ENCODE measurements at regions not wholly inside any gene's neighbourhood (a gene's known extent, or its start where the extent isn't known, plus 50 kb on each side); places are given as distances from the start of the nearest gene placed in this dataset.

DNA sequence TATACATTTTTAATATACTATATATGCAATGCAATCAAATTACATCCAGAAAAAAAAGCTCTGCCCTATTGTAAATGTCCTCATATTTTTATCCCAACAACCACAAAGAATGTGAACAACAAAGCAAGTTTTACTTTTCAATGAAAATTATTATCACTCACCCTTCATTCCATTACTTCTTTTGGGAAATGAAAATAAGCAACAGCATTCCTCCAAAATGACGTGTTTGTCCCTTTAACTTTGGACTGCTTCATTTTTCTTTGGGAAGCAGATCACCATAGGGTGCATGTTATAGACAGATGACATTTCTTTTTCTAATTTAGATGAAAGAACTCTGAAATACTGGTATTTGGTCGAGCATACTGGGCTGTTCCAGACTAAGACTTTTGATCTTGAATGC is 667.1 kb upstream of the BOD1L1 start:
- TF ChIP-seq POLR2A (IDR thresholded peaks at IDR 0.05): no peak
- TF ChIP-seq CTCF (IDR thresholded peaks at IDR 0.05): no peak
- Histone ChIP-seq H3K4me1 (no peaks in the 10 kb centered on the region), H3K27ac (no peak overlapping the region), H3K9me3 (no peaks in the 10 kb centered on the region), H3K27me3 (no peaks in the 10 kb centered on the region), H3K4me3 (no peak overlapping the region), H3K36me3 (no peaks in the 10 kb centered on the region)
- DNase-seq (no peak), ATAC-seq (no peak)
- 47% methylated on average over 2 of the region's 2 CpGs for WGBS (ENCODE audit: insufficient coverage, low coverage, low lambda C conversion rate, missing lambda C conversion rate)
- intact Hi-C loops (cut with DNase I): no loop called here

- Histone ChIP-seq H3K27ac (no peak overlapping the region), H3K4me1 (no peaks in the 10 kb centered on the region), H3K4me3 (no peak overlapping the region), H3K9me3 (no peaks in the 10 kb centered on the region), H3K36me3 (no peaks in the 10 kb centered on the region), H3K27me3 (no peaks in the 10 kb centered on the region)
- DNase-seq (no peak), ATAC-seq (no peak)
- TF ChIP-seq POLR2A (IDR thresholded peaks at IDR 0.05) (no peak), CTCF (IDR thresholded peaks at IDR 0.05) (no peak)
- intact Hi-C loops (cut with DNase I): no loop called here
- WGBS (ENCODE audit: insufficient coverage, low coverage, low lambda C conversion rate, missing lambda C conversion rate): 83% methylated on average over 2 of the region's 2 CpGs
Measured at GRCh38 chr4:14299166-14299565, 671.6 kb upstream of the BOD1L1 start.

- no peak overlapping the region for H3K4me3 ChIP-seq
- intact Hi-C loops (cut with DNase I): no loop called here
- no peaks in the 10 kb centered on the region for H3K9me3 ChIP-seq
- ATAC-seq (no peak), DNase-seq (no peak)
- no peaks in the 10 kb centered on the region for H3K36me3 ChIP-seq
- no peak overlapping the region for H3K27ac ChIP-seq
- H3K4me1 ChIP-seq: no peaks in the 10 kb centered on the region
- no peak for TF ChIP-seq CTCF (IDR thresholded peaks at IDR 0.05)
- no peak for TF ChIP-seq POLR2A (IDR thresholded peaks at IDR 0.05)
- no peaks in the 10 kb centered on the region for H3K27me3 ChIP-seq
Measured at GRCh38 chr4:14302021-14302420, 674.5 kb upstream of the BOD1L1 start.

- DNase-seq (no peak), ATAC-seq (no peak)
- Histone ChIP-seq H3K27me3 (no peaks in the 10 kb centered on the region), H3K4me3 (no peak overlapping the region), H3K4me1 (no peaks in the 10 kb centered on the region), H3K9me3 (no peaks in the 10 kb centered on the region), H3K27ac (no peak overlapping the region), H3K36me3 (no peaks in the 10 kb centered on the region)
- 51% methylated on average over 3 of the region's 3 CpGs for WGBS (ENCODE audit: insufficient coverage, low coverage, low lambda C conversion rate, missing lambda C conversion rate)
- TF ChIP-seq CTCF (IDR thresholded peaks at IDR 0.05): no peak
- TF ChIP-seq POLR2A (IDR thresholded peaks at IDR 0.05): no peak
- intact Hi-C loops (cut with DNase I): no loop called here
Measured at GRCh38 chr4:14303856-14304255, 676.3 kb upstream of the BOD1L1 start.

- DNase-seq (no peak), ATAC-seq (no peak)
- Histone ChIP-seq H3K27ac (no peak overlapping the region), H3K4me1 (no peaks in the 10 kb centered on the region), H3K27me3 (no peaks in the 10 kb centered on the region), H3K4me3 (no peak overlapping the region), H3K36me3 (no peaks in the 10 kb centered on the region), H3K9me3 (no peaks in the 10 kb centered on the region)
- intact Hi-C loops (cut with DNase I): no loop called here
- TF ChIP-seq CTCF (IDR thresholded peaks at IDR 0.05): no peak
Measured at GRCh38 chr4:14308229-14308651, 680.7 kb upstream of the BOD1L1 start.
